ENCODE measurements at regions not wholly inside any gene's neighbourhood (a gene's known extent, or its start where the extent isn't known, plus 50 kb on each side); places are given as distances from the start of the nearest gene placed in this dataset.

GRCh38 chr2:78606895-78607294, 418.6 kb upstream of the REG3G start:
- no peak for DNase-seq
- no peaks in the 10 kb centered on the region for H3K27me3 Mint-ChIP-seq (ENCODE audit: low read depth)
- no peak for ATAC-seq
- H3K4me1 Mint-ChIP-seq (ENCODE audit: low read depth): no peaks in the 10 kb centered on the region
- H3K9me3 Mint-ChIP-seq: peaks cover 11% of the 10 kb centered on the region
- H3K36me3 Mint-ChIP-seq (ENCODE audit: insufficient read depth): no peaks in the 10 kb centered on the region
- no peak overlapping the region for H3K4me3 Mint-ChIP-seq

- no peaks in the 10 kb centered on the region for H3K27me3 Mint-ChIP-seq (ENCODE audit: low read depth)
- no peak overlapping the region for H3K4me3 Mint-ChIP-seq
- no peaks in the 10 kb centered on the region for H3K36me3 Mint-ChIP-seq (ENCODE audit: insufficient read depth)
- H3K9me3 Mint-ChIP-seq: no peaks in the 10 kb centered on the region
- DNase-seq (no peak), ATAC-seq (no peak)
- H3K4me1 Mint-ChIP-seq (ENCODE audit: low read depth): no peaks in the 10 kb centered on the region
Measured at GRCh38 chr2:78614726-78615125, 410.8 kb upstream of the REG3G start.

GRCh38 chr2:78615956-78616355, 409.5 kb upstream of the REG3G start:
- H3K36me3 Mint-ChIP-seq (ENCODE audit: insufficient read depth): no peaks in the 10 kb centered on the region
- no peak for ATAC-seq
- H3K4me3 Mint-ChIP-seq: no peak overlapping the region

GRCh38 chr2:78634425-78634824, 391.1 kb upstream of the REG3G start:
- no peaks in the 10 kb centered on the region for H3K4me1 Mint-ChIP-seq (ENCODE audit: low read depth)
- no peaks in the 10 kb centered on the region for H3K27me3 Mint-ChIP-seq (ENCODE audit: low read depth)
- ATAC-seq (no peak), DNase-seq (no peak)
- peaks cover 3% of the 10 kb centered on the region for H3K9me3 Mint-ChIP-seq
- no peak overlapping the region for H3K4me3 Mint-ChIP-seq
- H3K36me3 Mint-ChIP-seq (ENCODE audit: insufficient read depth): no peaks in the 10 kb centered on the region

More at GRCh38 chr2:78615956-78616355, 409.5 kb upstream of the REG3G start:
- Mint-ChIP-seq H3K4me1 (ENCODE audit: low read depth) (no peaks in the 10 kb centered on the region), H3K9me3 (no peaks in the 10 kb centered on the region), H3K27me3 (ENCODE audit: low read depth) (no peaks in the 10 kb centered on the region)
- no peak for DNase-seq

GRCh38 chr2:78644854-78645253, 380.6 kb upstream of the REG3G start:
- DNase-seq (no peak), ATAC-seq (no peak)
- Mint-ChIP-seq H3K4me3 (no peak overlapping the region), H3K36me3 (ENCODE audit: insufficient read depth) (no peaks in the 10 kb centered on the region), H3K27me3 (ENCODE audit: low read depth) (no peaks in the 10 kb centered on the region), H3K9me3 (peaks cover 10% of the 10 kb centered on the region), H3K4me1 (ENCODE audit: low read depth) (no peaks in the 10 kb centered on the region)

- Mint-ChIP-seq H3K9me3 (peaks cover 23% of the 10 kb centered on the region), H3K4me3 (no peak overlapping the region), H3K36me3 (ENCODE audit: insufficient read depth) (no peaks in the 10 kb centered on the region), H3K27me3 (ENCODE audit: low read depth) (no peaks in the 10 kb centered on the region), H3K4me1 (ENCODE audit: low read depth) (no peaks in the 10 kb centered on the region)
- ATAC-seq (no peak), DNase-seq (no peak)
Measured at GRCh38 chr2:78646533-78647364, 378.8 kb upstream of the REG3G start.

GRCh38 chr2:78648558-78648957, 376.9 kb upstream of the REG3G start:
- no peaks in the 10 kb centered on the region for H3K27me3 Mint-ChIP-seq (ENCODE audit: low read depth)
- no peaks in the 10 kb centered on the region for H3K36me3 Mint-ChIP-seq (ENCODE audit: insufficient read depth)
- H3K4me3 Mint-ChIP-seq: no peak overlapping the region
- ATAC-seq (no peak), DNase-seq (no peak)
- no peaks in the 10 kb centered on the region for H3K4me1 Mint-ChIP-seq (ENCODE audit: low read depth)
- peaks cover 26% of the 10 kb centered on the region for H3K9me3 Mint-ChIP-seq

GRCh38 chr2:78654941-78655340, 370.6 kb upstream of the REG3G start:
- Mint-ChIP-seq H3K9me3 (peaks cover 40% of the 10 kb centered on the region), H3K27me3 (ENCODE audit: low read depth) (no peaks in the 10 kb centered on the region), H3K36me3 (ENCODE audit: insufficient read depth) (no peaks in the 10 kb centered on the region), H3K4me3 (no peak overlapping the region), H3K4me1 (ENCODE audit: low read depth) (no peaks in the 10 kb centered on the region)
- DNase-seq (no peak), ATAC-seq (no peak)

GRCh38 chr2:78676921-78677696, 348.4 kb upstream of the REG3G start:
- peaks cover 18% of the 10 kb centered on the region for H3K9me3 Mint-ChIP-seq
- no peaks in the 10 kb centered on the region for H3K4me1 Mint-ChIP-seq (ENCODE audit: low read depth)
- H3K4me3 Mint-ChIP-seq: no peak overlapping the region
- no peaks in the 10 kb centered on the region for H3K27me3 Mint-ChIP-seq (ENCODE audit: low read depth)
- H3K36me3 Mint-ChIP-seq (ENCODE audit: insufficient read depth): no peaks in the 10 kb centered on the region
- DNase-seq (no peak), ATAC-seq (no peak)

- DNase-seq (no peak), ATAC-seq (no peak)
- H3K27me3 Mint-ChIP-seq (ENCODE audit: low read depth): no peaks in the 10 kb centered on the region
- H3K36me3 Mint-ChIP-seq (ENCODE audit: insufficient read depth): no peaks in the 10 kb centered on the region
- no peak overlapping the region for H3K4me3 Mint-ChIP-seq
- no peaks in the 10 kb centered on the region for H3K4me1 Mint-ChIP-seq (ENCODE audit: low read depth)
- peaks cover 20% of the 10 kb centered on the region for H3K9me3 Mint-ChIP-seq
Measured at GRCh38 chr2:78677774-78678173, 347.7 kb upstream of the REG3G start.

- H3K36me3 Mint-ChIP-seq (ENCODE audit: insufficient read depth): no peaks in the 10 kb centered on the region
- no peak overlapping the region for H3K4me3 Mint-ChIP-seq
- ATAC-seq: no peak
- no peak for DNase-seq
- H3K4me1 Mint-ChIP-seq (ENCODE audit: low read depth): no peaks in the 10 kb centered on the region
- H3K9me3 Mint-ChIP-seq: peaks cover 24% of the 10 kb centered on the region
- no peaks in the 10 kb centered on the region for H3K27me3 Mint-ChIP-seq (ENCODE audit: low read depth)
Measured at GRCh38 chr2:78681386-78681785, 344.1 kb upstream of the REG3G start.

GRCh38 chr2:78682781-78683180, 342.7 kb upstream of the REG3G start:
- H3K4me1 Mint-ChIP-seq (ENCODE audit: low read depth): no peaks in the 10 kb centered on the region
- no peak overlapping the region for H3K4me3 Mint-ChIP-seq
- H3K36me3 Mint-ChIP-seq (ENCODE audit: insufficient read depth): no peaks in the 10 kb centered on the region
- peaks cover 17% of the 10 kb centered on the region for H3K9me3 Mint-ChIP-seq
- DNase-seq (no peak), ATAC-seq (no peak)
- H3K27me3 Mint-ChIP-seq (ENCODE audit: low read depth): no peaks in the 10 kb centered on the region

GRCh38 chr2:78686625-78687153, 338.8 kb upstream of the REG3G start:
- no peaks in the 10 kb centered on the region for H3K36me3 Mint-ChIP-seq (ENCODE audit: insufficient read depth)
- no peak overlapping the region for H3K4me3 Mint-ChIP-seq
- peaks cover 18% of the 10 kb centered on the region for H3K9me3 Mint-ChIP-seq
- no peak for DNase-seq
- no peaks in the 10 kb centered on the region for H3K27me3 Mint-ChIP-seq (ENCODE audit: low read depth)
- H3K4me1 Mint-ChIP-seq (ENCODE audit: low read depth): no peaks in the 10 kb centered on the region
- ATAC-seq: no peak

GRCh38 chr2:78699696-78700095, 325.8 kb upstream of the REG3G start:
- no peak for DNase-seq
- ATAC-seq: no peak
- peaks cover 3% of the 10 kb centered on the region for H3K9me3 Mint-ChIP-seq
- no peaks in the 10 kb centered on the region for H3K27me3 Mint-ChIP-seq (ENCODE audit: low read depth)
- no peak overlapping the region for H3K4me3 Mint-ChIP-seq
- H3K4me1 Mint-ChIP-seq (ENCODE audit: low read depth): no peaks in the 10 kb centered on the region
- no peaks in the 10 kb centered on the region for H3K36me3 Mint-ChIP-seq (ENCODE audit: insufficient read depth)

- no peaks in the 10 kb centered on the region for H3K4me1 Mint-ChIP-seq (ENCODE audit: low read depth)
- H3K36me3 Mint-ChIP-seq (ENCODE audit: insufficient read depth): no peaks in the 10 kb centered on the region
- H3K4me3 Mint-ChIP-seq: no peak overlapping the region
- H3K27me3 Mint-ChIP-seq (ENCODE audit: low read depth): no peaks in the 10 kb centered on the region
- peaks cover 3% of the 10 kb centered on the region for H3K9me3 Mint-ChIP-seq
- DNase-seq (no peak), ATAC-seq (no peak)
Measured at GRCh38 chr2:78701546-78701945, 324.0 kb upstream of the REG3G start.
